Esophagus squamous epithelium (tissue), 4 donors: ENCODE measurements at regions not wholly inside any gene's neighbourhood (a gene's known extent, or its start where the extent isn't known, plus 50 kb on each side); places are given as distances from the start of the nearest gene placed in this dataset.

Experiments
- POLR2A ChIP-seq, 4 donors: fragments of 450-650 bp; IDR thresholded peaks; one replicate each; pipeline ENCODE4 v1.6.1; 2017; ENCODE audit warnings: antibody characterized with exemption in 4 of 4, mild to moderate bottlenecking in 4 of 4, moderate library complexity in 3 of 4
- TF ChIP-seq, protein P1 (sequence below), 6 experiments: fragments of 450-650 bp in 4 of 6; fragments of 200-600 bp in 2 of 6; sonication (generic) in 2 of 6; IDR thresholded peaks; one replicate each; pipeline ENCODE4 v1.5.1; 2016 to 2019; ENCODE audit warnings: antibody characterized with exemption in 6 of 6, mild to moderate bottlenecking in 4 of 6, moderate library complexity in 4 of 6

- TF ChIP-seq, protein P1, sequence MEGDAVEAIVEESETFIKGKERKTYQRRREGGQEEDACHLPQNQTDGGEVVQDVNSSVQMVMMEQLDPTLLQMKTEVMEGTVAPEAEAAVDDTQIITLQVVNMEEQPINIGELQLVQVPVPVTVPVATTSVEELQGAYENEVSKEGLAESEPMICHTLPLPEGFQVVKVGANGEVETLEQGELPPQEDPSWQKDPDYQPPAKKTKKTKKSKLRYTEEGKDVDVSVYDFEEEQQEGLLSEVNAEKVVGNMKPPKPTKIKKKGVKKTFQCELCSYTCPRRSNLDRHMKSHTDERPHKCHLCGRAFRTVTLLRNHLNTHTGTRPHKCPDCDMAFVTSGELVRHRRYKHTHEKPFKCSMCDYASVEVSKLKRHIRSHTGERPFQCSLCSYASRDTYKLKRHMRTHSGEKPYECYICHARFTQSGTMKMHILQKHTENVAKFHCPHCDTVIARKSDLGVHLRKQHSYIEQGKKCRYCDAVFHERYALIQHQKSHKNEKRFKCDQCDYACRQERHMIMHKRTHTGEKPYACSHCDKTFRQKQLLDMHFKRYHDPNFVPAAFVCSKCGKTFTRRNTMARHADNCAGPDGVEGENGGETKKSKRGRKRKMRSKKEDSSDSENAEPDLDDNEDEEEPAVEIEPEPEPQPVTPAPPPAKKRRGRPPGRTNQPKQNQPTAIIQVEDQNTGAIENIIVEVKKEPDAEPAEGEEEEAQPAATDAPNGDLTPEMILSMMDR (IDR thresholded peaks at IDR 0.05) = no peak
- no peak for TF ChIP-seq POLR2A (IDR thresholded peaks at IDR 0.05)
Observed at GRCh38 chr20:60598528-60598927, 640.3 kb downstream of the CDH26 start.
